Occipital lobe (tissue), 1 donor: ENCODE measurements at regions not wholly inside any gene's neighbourhood (a gene's known extent, or its start where the extent isn't known, plus 50 kb on each side); places are given as distances from the start of the nearest gene placed in this dataset.

Source experiments
- DNase-seq: peaks from one replicate; lab custom pipeline; 2025; lab: John Stamatoyannopoulos, UW

GRCh38 chr11:80538040-80538439 lies 1097.2 kb upstream of the TENM4 start:
- DNase-seq, result no peak

GRCh38 chr11:80533463-80533862 lies 1092.6 kb upstream of the TENM4 start:
- DNase-seq, result no peak

- DNase-seq, result no peak
Observed at GRCh38 chr11:80532633-80533232, 1091.9 kb upstream of the TENM4 start.

GRCh38 chr11:80529726-80530125 lies 1088.9 kb upstream of the TENM4 start:
- DNase-seq, result no peak

- DNase-seq, result no peak
Observed at GRCh38 chr11:80525663-80526405, 1085.0 kb upstream of the TENM4 start.

- no peak for DNase-seq
Observed at GRCh38 chr11:80524349-80524748, 1083.5 kb upstream of the TENM4 start.

- DNase-seq, result no peak
Observed at GRCh38 chr11:80523057-80523456, 1082.2 kb upstream of the TENM4 start.

GRCh38 chr11:80521592-80521991 lies 1080.8 kb upstream of the TENM4 start:
- DNase-seq, result no peak

GRCh38 chr11:80520507-80520887 lies 1079.7 kb upstream of the TENM4 start:
- DNase-seq, result no peak

- no peak for DNase-seq
Observed at GRCh38 chr11:80519596-80520506, 1079.0 kb upstream of the TENM4 start.

GRCh38 chr11:80517701-80518100 lies 1076.9 kb upstream of the TENM4 start:
- DNase-seq, result no peak

- no peak for DNase-seq
Observed at GRCh38 chr11:80515097-80515496, 1074.3 kb upstream of the TENM4 start.

GRCh38 chr11:80512491-80512890 lies 1071.7 kb upstream of the TENM4 start:
- no peak for DNase-seq

- no peak for DNase-seq
Observed at GRCh38 chr11:80505771-80506170, 1064.9 kb upstream of the TENM4 start.

GRCh38 chr11:80503990-80504389 lies 1063.2 kb upstream of the TENM4 start:
- DNase-seq, result no peak

GRCh38 chr11:80502511-80502910 lies 1061.7 kb upstream of the TENM4 start:
- no peak for DNase-seq

GRCh38 chr11:80495116-80495515 lies 1054.3 kb upstream of the TENM4 start:
- DNase-seq, result no peak

- DNase-seq, result no peak
Observed at GRCh38 chr11:80487952-80488351, 1047.1 kb upstream of the TENM4 start.

- DNase-seq, result no peak
Observed at GRCh38 chr11:80486678-80487077, 1045.8 kb upstream of the TENM4 start.

GRCh38 chr11:80477178-80477577 lies 1036.3 kb upstream of the TENM4 start:
- DNase-seq, result no peak

GRCh38 chr11:80473562-80473961 lies 1032.7 kb upstream of the TENM4 start:
- no peak for DNase-seq

- no peak for DNase-seq
Observed at GRCh38 chr11:80469871-80470270, 1029.0 kb upstream of the TENM4 start.
